Activated B cell treated with CpG ODN at 0.5 μM for 24 hours (primary cell): ENCODE measurements at regions not wholly inside any gene's neighbourhood (a gene's known extent, or its start where the extent isn't known, plus 50 kb on each side); places are given as distances from the start of the nearest gene placed in this dataset.

Source experiments
- ATAC-seq: fragments of 200-7000 bp; cut with Tn5 transposase; one replicate; pipeline ENCODE4 v1.10.0; 2021; ENCODE audit warnings: low read depth, mild to moderate bottlenecking, moderate library complexity
- CTCF ChIA-PET: fragments of 350-600 bp; sonication (Branson Sonifier 250); formaldehyde crosslinking; loops from one replicate; lab custom pipeline; 2021; ENCODE audit warnings: antibody characterized with exemption; lab: Charles Lee
- POLR2A ChIA-PET: fragments of 350-600 bp; sonication (Branson Sonifier 250); formaldehyde crosslinking; loops from one replicate; lab custom pipeline; 2021; ENCODE audit warnings: antibody characterized with exemption; lab: Charles Lee
- DNase-seq: peaks from one replicate; pipeline ENCODE4 v3.0.0; 2022
- H3K27ac Mint-ChIP-seq: one replicate; pipeline ENCODE4 v1.8.0; 2020; ENCODE audit warnings: mixed read lengths
- H3K27me3 Mint-ChIP-seq: one replicate; pipeline ENCODE4 v1.8.0; 2021; ENCODE audit warnings: mixed read lengths
- H3K36me3 Mint-ChIP-seq: one replicate; pipeline ENCODE4 v1.8.0; 2021; ENCODE audit warnings: low read depth, mixed read lengths
- H3K4me1 Mint-ChIP-seq: one replicate; pipeline ENCODE4 v1.8.0; 2021; ENCODE audit warnings: mixed read lengths
- H3K4me3 Mint-ChIP-seq: one replicate; pipeline ENCODE4 v1.8.0; 2020; ENCODE audit warnings: mild to moderate bottlenecking, mixed read lengths
- H3K9me3 Mint-ChIP-seq: one replicate; pipeline ENCODE4 v1.8.0; 2020; ENCODE audit warnings: mixed read lengths
- intact Hi-C: fragments of 100-400 bp; cut with micrococcal nuclease; formaldehyde crosslinking; loops from one replicate; pipeline ENCODE4 v1.15.1; 2024
- TF ChIP-seq, protein P1 (sequence below): fragments of 200-600 bp; IDR thresholded peaks from one replicate; pipeline ENCODE4 v1.8.0; 2022; ENCODE audit warnings: antibody characterized with exemption, mild to moderate bottlenecking

DNA sequence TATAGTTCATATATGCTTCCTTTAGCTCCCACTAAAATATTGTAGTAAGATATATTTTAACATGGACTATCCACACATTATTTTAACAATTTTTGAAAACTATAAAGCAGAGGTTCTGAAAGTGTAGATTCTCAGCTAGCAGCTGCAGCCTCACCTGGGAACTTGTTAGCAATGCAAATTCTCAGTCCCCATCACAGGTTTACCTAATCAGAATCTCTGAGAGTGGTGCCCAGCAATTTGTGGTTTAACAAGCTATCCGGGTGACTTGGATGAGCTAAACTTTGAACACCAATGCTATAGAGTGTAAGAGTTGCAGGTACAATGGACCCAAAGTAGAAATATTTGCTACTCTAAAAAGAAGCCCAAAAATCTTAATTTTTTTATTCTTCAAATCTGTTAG lies 99.8 kb upstream of the MDFIC start:
- TF ChIP-seq, protein P1, sequence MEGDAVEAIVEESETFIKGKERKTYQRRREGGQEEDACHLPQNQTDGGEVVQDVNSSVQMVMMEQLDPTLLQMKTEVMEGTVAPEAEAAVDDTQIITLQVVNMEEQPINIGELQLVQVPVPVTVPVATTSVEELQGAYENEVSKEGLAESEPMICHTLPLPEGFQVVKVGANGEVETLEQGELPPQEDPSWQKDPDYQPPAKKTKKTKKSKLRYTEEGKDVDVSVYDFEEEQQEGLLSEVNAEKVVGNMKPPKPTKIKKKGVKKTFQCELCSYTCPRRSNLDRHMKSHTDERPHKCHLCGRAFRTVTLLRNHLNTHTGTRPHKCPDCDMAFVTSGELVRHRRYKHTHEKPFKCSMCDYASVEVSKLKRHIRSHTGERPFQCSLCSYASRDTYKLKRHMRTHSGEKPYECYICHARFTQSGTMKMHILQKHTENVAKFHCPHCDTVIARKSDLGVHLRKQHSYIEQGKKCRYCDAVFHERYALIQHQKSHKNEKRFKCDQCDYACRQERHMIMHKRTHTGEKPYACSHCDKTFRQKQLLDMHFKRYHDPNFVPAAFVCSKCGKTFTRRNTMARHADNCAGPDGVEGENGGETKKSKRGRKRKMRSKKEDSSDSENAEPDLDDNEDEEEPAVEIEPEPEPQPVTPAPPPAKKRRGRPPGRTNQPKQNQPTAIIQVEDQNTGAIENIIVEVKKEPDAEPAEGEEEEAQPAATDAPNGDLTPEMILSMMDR: no peak
- Mint-ChIP-seq H3K27ac (no peak overlapping the region), H3K36me3 (no peaks in the 10 kb centered on the region), H3K4me1 (no peaks in the 10 kb centered on the region), H3K27me3 (no peaks in the 10 kb centered on the region), H3K9me3 (peaks cover 7% of the 10 kb centered on the region), H3K4me3 (no peak overlapping the region)
- ATAC-seq (no peak), DNase-seq (no peak)
- ChIA-PET CTCF (no interaction called here), POLR2A (no interaction called here)
- intact Hi-C loops: no loop called here

DNA sequence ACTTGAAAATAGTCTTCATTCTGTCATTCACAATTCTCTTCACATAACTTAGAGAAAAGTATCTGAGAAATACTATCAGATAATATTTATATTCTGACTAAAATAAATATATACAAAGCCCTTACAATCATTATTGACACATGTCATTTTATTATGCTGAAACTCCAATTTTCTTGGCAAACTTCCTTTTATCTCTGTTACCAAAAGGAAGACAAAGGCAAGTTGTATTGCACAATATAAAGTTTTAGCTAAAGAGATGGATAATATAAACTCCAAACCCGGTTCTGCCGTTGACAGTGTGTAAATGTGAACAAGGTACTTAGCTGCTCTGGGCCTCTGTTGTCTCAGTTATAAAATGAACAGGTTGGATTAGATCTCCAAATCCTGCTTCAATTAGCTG lies 99.0 kb upstream of the MDFIC start:
- Mint-ChIP-seq H3K4me1 (no peaks in the 10 kb centered on the region), H3K36me3 (no peaks in the 10 kb centered on the region), H3K27me3 (no peaks in the 10 kb centered on the region), H3K27ac (no peak overlapping the region), H3K9me3 (peaks cover 13% of the 10 kb centered on the region), H3K4me3 (no peak overlapping the region)
- ChIA-PET CTCF (no interaction called here), POLR2A (no interaction called here)
- ATAC-seq (no peak), DNase-seq (no peak)
- TF ChIP-seq, protein P1: no peak
- intact Hi-C loops: no loop called here

DNA sequence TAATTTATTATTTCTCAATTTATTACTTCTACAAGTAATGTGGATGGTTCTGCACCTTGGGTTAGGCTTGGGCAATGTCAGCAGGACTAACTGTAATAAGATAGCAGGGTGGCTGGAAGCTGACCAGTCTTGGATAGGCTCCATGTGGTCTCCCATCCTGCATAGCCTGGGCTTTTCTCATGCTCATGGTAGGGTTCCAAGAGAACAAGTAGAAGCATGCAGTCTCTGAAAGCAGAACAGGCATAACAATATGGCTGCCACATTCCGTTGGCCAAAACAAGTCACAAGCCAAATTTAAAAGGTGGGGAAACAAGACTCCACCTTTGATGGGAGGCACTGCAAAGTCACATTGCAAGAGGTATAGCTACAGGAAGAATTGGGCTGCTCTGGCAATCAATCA lies 98.6 kb upstream of the MDFIC start:
- Mint-ChIP-seq H3K9me3 (peaks cover 13% of the 10 kb centered on the region), H3K27ac (no peak overlapping the region), H3K4me3 (no peak overlapping the region), H3K4me1 (no peaks in the 10 kb centered on the region), H3K36me3 (no peaks in the 10 kb centered on the region), H3K27me3 (no peaks in the 10 kb centered on the region)
- intact Hi-C loops: no loop called here
- ChIA-PET POLR2A (no interaction called here), CTCF (no interaction called here)
- TF ChIP-seq, protein P1: no peak
- no peak for DNase-seq
- no peak for ATAC-seq

DNA sequence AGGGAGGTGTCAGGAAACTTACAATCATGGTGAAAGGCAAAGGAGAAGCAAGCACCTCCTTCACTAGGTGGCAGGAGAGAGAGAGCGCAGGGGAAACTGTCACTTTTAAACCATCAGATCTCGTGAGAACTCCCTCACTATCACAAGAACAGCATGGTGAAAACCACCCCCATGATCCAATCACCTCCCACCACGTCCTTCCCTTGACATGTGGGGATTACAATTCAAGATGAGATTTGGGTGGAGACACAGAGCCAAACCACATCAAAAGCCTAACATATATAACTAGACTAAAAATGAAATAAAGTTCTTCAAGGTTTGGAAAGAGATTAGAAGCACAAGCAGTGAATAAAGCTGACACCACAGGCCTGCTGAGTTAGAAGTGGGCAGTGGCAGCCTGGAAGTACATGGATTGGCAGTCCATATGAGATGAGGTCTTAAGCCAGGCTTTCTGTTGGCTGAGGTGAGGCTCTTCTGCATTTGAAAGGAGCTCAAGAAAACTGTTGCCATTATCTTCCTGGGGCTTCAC lies 96.4 kb upstream of the MDFIC start:
- intact Hi-C loops: no loop called here
- Mint-ChIP-seq H3K27me3 (no peaks in the 10 kb centered on the region), H3K4me3 (no peak overlapping the region), H3K27ac (no peak overlapping the region), H3K4me1 (no peaks in the 10 kb centered on the region), H3K36me3 (no peaks in the 10 kb centered on the region), H3K9me3 (peaks cover 13% of the 10 kb centered on the region)
- ATAC-seq (no peak), DNase-seq (no peak)
- TF ChIP-seq, protein P1: no peak
- ChIA-PET POLR2A (no interaction called here), CTCF (no interaction called here)

DNA sequence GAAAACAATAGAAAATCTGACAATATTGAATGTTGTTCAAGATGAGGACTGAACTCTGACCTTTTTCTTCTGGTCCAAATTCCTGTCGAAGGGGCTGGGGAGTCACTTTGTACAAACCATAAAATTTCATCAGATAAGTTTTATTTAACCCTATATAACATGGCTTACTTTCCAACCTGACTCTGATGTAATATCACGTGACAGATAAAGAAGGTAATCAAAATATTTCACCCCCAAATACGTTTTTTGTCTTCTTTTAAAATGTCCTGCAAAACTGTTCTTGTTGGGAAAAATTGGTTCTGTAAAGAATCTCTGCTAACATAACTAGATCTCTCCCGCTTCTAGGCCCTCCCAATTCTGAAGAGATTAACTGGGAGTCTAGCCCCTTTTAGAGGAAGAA lies 90.9 kb upstream of the MDFIC start:
- Mint-ChIP-seq H3K9me3 (peaks cover 13% of the 10 kb centered on the region), H3K36me3 (no peaks in the 10 kb centered on the region), H3K27me3 (no peaks in the 10 kb centered on the region), H3K4me1 (no peaks in the 10 kb centered on the region), H3K27ac (no peak overlapping the region), H3K4me3 (no peak overlapping the region)
- ATAC-seq (no peak), DNase-seq (no peak)
- TF ChIP-seq, protein P1: no peak
- ChIA-PET POLR2A (no interaction called here), CTCF (no interaction called here)
- intact Hi-C loops: no loop called here
